Neural cell (in vitro differentiated cells): ENCODE measurements at regions not wholly inside any gene's neighbourhood (a gene's known extent, or its start where the extent isn't known, plus 50 kb on each side); places are given as distances from the start of the nearest gene placed in this dataset.

Experiments used
- H2AFZ ChIP-seq: fragments of 200-600, 300-800 bp; sonication (generic), shearing (Covaris generic); 2 replicates; pipeline ENCODE4 v1.6.0; 2014; ENCODE audit warnings: low read depth, mild to moderate bottlenecking, antibody characterized with exemption, low read length, moderate library complexity
- H3F3A ChIP-seq: fragments of 200-600 bp; shearing (Covaris generic); 2 replicates; pipeline ENCODE4 v1.6.1; 2016; ENCODE audit warnings: mild to moderate bottlenecking, moderate library complexity, mixed read lengths, antibody characterized with exemption, low read length; ENCODE audit not compliant: insufficient read depth, poor library complexity, severe bottlenecking
- H3K27ac ChIP-seq: fragments of 200-600, 300-800 bp; sonication (generic), shearing (Covaris generic); 2 replicates; pipeline ENCODE4 v1.5.1; 2014; ENCODE audit warnings: mild to moderate bottlenecking, low read length, moderate library complexity
- H3K27me3 ChIP-seq: fragments of 300-800, 200-600 bp; sonication (generic), shearing (Covaris generic); 2 replicates; pipeline ENCODE4 v1.6.0; 2014; ENCODE audit warnings: mild to moderate bottlenecking, low read depth, low read length, moderate library complexity; ENCODE audit not compliant: insufficient read depth
- H3K36me3 ChIP-seq: fragments of 300-800, 200-600 bp; sonication (generic), shearing (Covaris generic); 2 replicates; pipeline ENCODE4 v1.5.1; 2014; ENCODE audit warnings: mild to moderate bottlenecking, antibody characterized with exemption, low read length, moderate library complexity; ENCODE audit not compliant: insufficient read depth
- H3K4me2 ChIP-seq: fragments of 300-800, 200-600 bp; sonication (generic), shearing (Covaris generic); 2 replicates; pipeline ENCODE4 v1.6.0; 2014; ENCODE audit warnings: mild to moderate bottlenecking, low read length
- H3K4me3 ChIP-seq: fragments of 300-800, 200-600 bp; sonication (generic), shearing (Covaris generic); 2 replicates; pipeline ENCODE4 v1.5.1; 2014; ENCODE audit warnings: mild to moderate bottlenecking, low read length, moderate library complexity
- H3K79me2 ChIP-seq: fragments of 200-600 bp; shearing (Covaris generic); replicated peaks from 2 replicates; pipeline ENCODE4 v1.6.0; 2014; ENCODE audit warnings: mild to moderate bottlenecking, low read length, moderate library complexity; ENCODE audit not compliant: insufficient read depth
- H3K9ac ChIP-seq: fragments of 300-800, 200-600 bp; sonication (generic), shearing (Covaris generic); 2 replicates; pipeline ENCODE4 v1.6.1; 2016; ENCODE audit warnings: mild to moderate bottlenecking, low read length, mixed read lengths
- H3K9me2 ChIP-seq: fragments of 200-600 bp; shearing (Covaris generic); 2 replicates; pipeline ENCODE4 v1.6.1; 2016; ENCODE audit warnings: mild to moderate bottlenecking, low read length, mixed read lengths; ENCODE audit not compliant: insufficient read depth
- H3K9me3 ChIP-seq: fragments of 200-600, 300-800 bp; sonication (generic), shearing (Covaris generic); 2 replicates; pipeline ENCODE4 v1.6.1; 2016; ENCODE audit warnings: mild to moderate bottlenecking, mixed run types, low read length, moderate library complexity, mixed read lengths
- H4K20me1 ChIP-seq: fragments of 200-600 bp; shearing (Covaris generic); 2 replicates; pipeline ENCODE4 v1.6.1; 2016; ENCODE audit warnings: mild to moderate bottlenecking, mixed run types; ENCODE audit not compliant: insufficient read depth
- EP300 ChIP-seq: fragments of 450-650 bp; conservative IDR thresholded peaks from 2 replicates; pipeline ENCODE4 v1.6.1; 2014; ENCODE audit warnings: antibody characterized with exemption, mild to moderate bottlenecking, moderate library complexity; ENCODE audit not compliant: poor library complexity, severe bottlenecking
- EZH2 ChIP-seq: fragments of 200-600, 300-800 bp; shearing (Covaris generic), sonication (generic); IDR thresholded peaks from 2 replicates; pipeline ENCODE4 v1.6.1; 2014; ENCODE audit warnings: antibody characterized with exemption, low read length, borderline replicate concordance, mild to moderate bottlenecking; ENCODE audit not compliant: insufficient read depth, poor library complexity, severe bottlenecking
- MXI1 ChIP-seq: fragments of 450-650 bp; conservative IDR thresholded peaks from 2 replicates; pipeline ENCODE4 v1.6.1; 2014; ENCODE audit warnings: antibody characterized with exemption, mild to moderate bottlenecking; ENCODE audit not compliant: poor library complexity, severe bottlenecking
- POLR2AphosphoS5 ChIP-seq: IDR thresholded peaks from 2 replicates; pipeline ENCODE4 v1.6.1; 2012
- SMC3 ChIP-seq: fragments of 450-650 bp; conservative IDR thresholded peaks from 2 replicates; pipeline ENCODE4 v1.6.1; 2014; ENCODE audit warnings: antibody characterized with exemption, mild to moderate bottlenecking, moderate library complexity; ENCODE audit not compliant: poor library complexity
- TAF1 ChIP-seq: IDR thresholded peaks from 2 replicates; pipeline ENCODE4 v1.6.1; 2012; ENCODE audit warnings: low read depth
- TF ChIP-seq, protein P1 (sequence below): IDR thresholded peaks from 2 replicates; pipeline ENCODE4 v1.6.1; 2012; ENCODE audit warnings: borderline replicate concordance
- TF ChIP-seq, protein P2 (sequence below): fragments of 450-650 bp; IDR thresholded peaks from 2 replicates; pipeline ENCODE4 v1.5.1; 2014; ENCODE audit warnings: antibody characterized with exemption, mild to moderate bottlenecking, moderate library complexity; ENCODE audit not compliant: poor library complexity, severe bottlenecking

GRCh38 chr4:126251169-126251568 is 936.4 kb downstream of the FAT4 start:
- no peaks in the 10 kb centered on the region for H3K27me3 ChIP-seq
- H3K4me3 ChIP-seq = no peak overlapping the region
- no peaks in the 10 kb centered on the region for H4K20me1 ChIP-seq
- H3F3A ChIP-seq = no peaks in the 10 kb centered on the region
- no peak overlapping the region for H3K4me2 ChIP-seq
- no peak overlapping the region for H3K27ac ChIP-seq
- no peaks in the 10 kb centered on the region for H3K9me3 ChIP-seq
- no peaks in the 10 kb centered on the region for H3K36me3 ChIP-seq
- no peak overlapping the region for H3K9ac ChIP-seq
- TF ChIP-seq POLR2AphosphoS5 = no peak
- TF ChIP-seq, protein P1, sequence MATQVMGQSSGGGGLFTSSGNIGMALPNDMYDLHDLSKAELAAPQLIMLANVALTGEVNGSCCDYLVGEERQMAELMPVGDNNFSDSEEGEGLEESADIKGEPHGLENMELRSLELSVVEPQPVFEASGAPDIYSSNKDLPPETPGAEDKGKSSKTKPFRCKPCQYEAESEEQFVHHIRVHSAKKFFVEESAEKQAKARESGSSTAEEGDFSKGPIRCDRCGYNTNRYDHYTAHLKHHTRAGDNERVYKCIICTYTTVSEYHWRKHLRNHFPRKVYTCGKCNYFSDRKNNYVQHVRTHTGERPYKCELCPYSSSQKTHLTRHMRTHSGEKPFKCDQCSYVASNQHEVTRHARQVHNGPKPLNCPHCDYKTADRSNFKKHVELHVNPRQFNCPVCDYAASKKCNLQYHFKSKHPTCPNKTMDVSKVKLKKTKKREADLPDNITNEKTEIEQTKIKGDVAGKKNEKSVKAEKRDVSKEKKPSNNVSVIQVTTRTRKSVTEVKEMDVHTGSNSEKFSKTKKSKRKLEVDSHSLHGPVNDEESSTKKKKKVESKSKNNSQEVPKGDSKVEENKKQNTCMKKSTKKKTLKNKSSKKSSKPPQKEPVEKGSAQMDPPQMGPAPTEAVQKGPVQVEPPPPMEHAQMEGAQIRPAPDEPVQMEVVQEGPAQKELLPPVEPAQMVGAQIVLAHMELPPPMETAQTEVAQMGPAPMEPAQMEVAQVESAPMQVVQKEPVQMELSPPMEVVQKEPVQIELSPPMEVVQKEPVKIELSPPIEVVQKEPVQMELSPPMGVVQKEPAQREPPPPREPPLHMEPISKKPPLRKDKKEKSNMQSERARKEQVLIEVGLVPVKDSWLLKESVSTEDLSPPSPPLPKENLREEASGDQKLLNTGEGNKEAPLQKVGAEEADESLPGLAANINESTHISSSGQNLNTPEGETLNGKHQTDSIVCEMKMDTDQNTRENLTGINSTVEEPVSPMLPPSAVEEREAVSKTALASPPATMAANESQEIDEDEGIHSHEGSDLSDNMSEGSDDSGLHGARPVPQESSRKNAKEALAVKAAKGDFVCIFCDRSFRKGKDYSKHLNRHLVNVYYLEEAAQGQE = no peak
- TF ChIP-seq, protein P2, sequence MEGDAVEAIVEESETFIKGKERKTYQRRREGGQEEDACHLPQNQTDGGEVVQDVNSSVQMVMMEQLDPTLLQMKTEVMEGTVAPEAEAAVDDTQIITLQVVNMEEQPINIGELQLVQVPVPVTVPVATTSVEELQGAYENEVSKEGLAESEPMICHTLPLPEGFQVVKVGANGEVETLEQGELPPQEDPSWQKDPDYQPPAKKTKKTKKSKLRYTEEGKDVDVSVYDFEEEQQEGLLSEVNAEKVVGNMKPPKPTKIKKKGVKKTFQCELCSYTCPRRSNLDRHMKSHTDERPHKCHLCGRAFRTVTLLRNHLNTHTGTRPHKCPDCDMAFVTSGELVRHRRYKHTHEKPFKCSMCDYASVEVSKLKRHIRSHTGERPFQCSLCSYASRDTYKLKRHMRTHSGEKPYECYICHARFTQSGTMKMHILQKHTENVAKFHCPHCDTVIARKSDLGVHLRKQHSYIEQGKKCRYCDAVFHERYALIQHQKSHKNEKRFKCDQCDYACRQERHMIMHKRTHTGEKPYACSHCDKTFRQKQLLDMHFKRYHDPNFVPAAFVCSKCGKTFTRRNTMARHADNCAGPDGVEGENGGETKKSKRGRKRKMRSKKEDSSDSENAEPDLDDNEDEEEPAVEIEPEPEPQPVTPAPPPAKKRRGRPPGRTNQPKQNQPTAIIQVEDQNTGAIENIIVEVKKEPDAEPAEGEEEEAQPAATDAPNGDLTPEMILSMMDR = no peak
- TF ChIP-seq SMC3 = no peak
- TF ChIP-seq EP300 = no peak
- no peak for TF ChIP-seq MXI1
- no peaks in the 10 kb centered on the region for H3K9me2 ChIP-seq
- no peak overlapping the region for H2AFZ ChIP-seq
- H3K79me2 ChIP-seq = no peaks in the 10 kb centered on the region

GRCh38 chr4:126262665-126263064 is 947.9 kb downstream of the FAT4 start:
- H3K9ac ChIP-seq = no peak overlapping the region
- no peaks in the 10 kb centered on the region for H3K9me3 ChIP-seq
- no peaks in the 10 kb centered on the region for H3K9me2 ChIP-seq
- H3K79me2 ChIP-seq = no peaks in the 10 kb centered on the region
- no peak overlapping the region for H2AFZ ChIP-seq
- no peak overlapping the region for H3K4me2 ChIP-seq
- no peaks in the 10 kb centered on the region for H3K27me3 ChIP-seq
- H3K4me3 ChIP-seq = no peak overlapping the region
- H3K27ac ChIP-seq = no peak overlapping the region
- H4K20me1 ChIP-seq = no peaks in the 10 kb centered on the region
- TF ChIP-seq TAF1 (no peak), EZH2 (no peak), SMC3 (no peak), MXI1 (no peak)
- TF ChIP-seq, protein P1 = no peak
- H3F3A ChIP-seq = no peaks in the 10 kb centered on the region
- no peaks in the 10 kb centered on the region for H3K36me3 ChIP-seq
